Adrenal gland (tissue), 5 donors: ENCODE measurements at regions not wholly inside any gene's neighbourhood (a gene's known extent, or its start where the extent isn't known, plus 50 kb on each side); places are given as distances from the start of the nearest gene placed in this dataset.

Experiments
- CTCF ChIP-seq, 6 experiments: fragments of 450-650 bp in 4 of 6; fragments of 200-600 bp in 2 of 6; sonication (generic) in 1 of 6; IDR thresholded peaks; 1 replicate in 5 of 6; 2 replicates in 1 of 6; pipeline versions ENCODE4 v1.5.1 to v1.8.0; 2016 to 2021; ENCODE audit warnings: antibody characterized with exemption in 6 of 6, mild to moderate bottlenecking in 2 of 6, moderate library complexity in 1 of 6
- POLR2A ChIP-seq, 2 donors: fragments of 450-650 bp; IDR thresholded peaks; one replicate each; pipeline ENCODE4 v1.6.1; 2017; ENCODE audit warnings: antibody characterized with exemption in 2 of 2, mild to moderate bottlenecking in 2 of 2, moderate library complexity in 1 of 2
- donor health status: DM: no; HTN: no; CAD: no.

GRCh38 chr10:44703241-44704155 lies 207.6 kb upstream of the TMEM72 start:
- no peak for TF ChIP-seq POLR2A (IDR thresholded peaks at IDR 0.05)
- no peak for TF ChIP-seq CTCF (IDR thresholded peaks at IDR 0.05)
